Breast epithelium (tissue), 3 donors: ENCODE measurements at regions not wholly inside any gene's neighbourhood (a gene's known extent, or its start where the extent isn't known, plus 50 kb on each side); places are given as distances from the start of the nearest gene placed in this dataset.

Experiments
- CTCF ChIP-seq, 3 donors: fragments of 450-650 bp; IDR thresholded peaks; one replicate each; pipeline ENCODE4 v1.5.1; 2016 to 2017; ENCODE audit warnings: antibody characterized with exemption in 3 of 3, mild to moderate bottlenecking in 3 of 3, moderate library complexity in 3 of 3
- POLR2A ChIP-seq: fragments of 450-650 bp; IDR thresholded peaks from one replicate; pipeline ENCODE4 v1.6.1; 2016; ENCODE audit warnings: antibody characterized with exemption, mild to moderate bottlenecking, moderate library complexity
- POLR2AphosphoS5 ChIP-seq, 3 donors: sonication (generic); formaldehyde crosslinking; IDR thresholded peaks; one replicate each; pipeline ENCODE4 v1.6.1; 2017; ENCODE audit warnings: antibody characterized with exemption in 3 of 3

- TF ChIP-seq CTCF (IDR thresholded peaks at IDR 0.05): no peak
- TF ChIP-seq POLR2A: no peak
- TF ChIP-seq POLR2AphosphoS5 (IDR thresholded peaks at IDR 0.05): no peak
Measured at GRCh38 chr2:118216224-118216623, 128.0 kb downstream of the INSIG2 start.
